ENCODE measurements at regions not wholly inside any gene's neighbourhood (a gene's known extent, or its start where the extent isn't known, plus 50 kb on each side); places are given as distances from the start of the nearest gene placed in this dataset.

DNA sequence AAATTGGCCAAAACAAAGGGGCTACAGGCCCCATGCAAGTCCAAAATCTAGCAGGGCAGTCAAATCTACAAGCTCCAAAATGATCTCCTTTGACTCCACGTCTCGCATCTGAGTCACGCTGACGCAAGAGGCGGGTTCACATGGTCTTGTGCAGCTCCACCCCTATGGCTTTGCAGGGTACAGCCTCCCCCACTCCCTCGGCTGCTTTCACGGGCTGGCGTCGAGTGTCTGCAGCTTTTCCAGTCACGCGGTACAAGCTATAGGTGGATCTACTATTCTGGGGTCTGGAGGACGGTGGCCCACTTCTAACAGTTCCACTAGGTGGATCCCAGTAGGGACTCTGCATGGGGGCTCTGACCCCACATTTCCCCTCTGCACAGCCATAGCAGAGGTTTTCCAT, 99.2 kb upstream of the KCNIP4 start:
- TF ChIP-seq, protein P1, sequence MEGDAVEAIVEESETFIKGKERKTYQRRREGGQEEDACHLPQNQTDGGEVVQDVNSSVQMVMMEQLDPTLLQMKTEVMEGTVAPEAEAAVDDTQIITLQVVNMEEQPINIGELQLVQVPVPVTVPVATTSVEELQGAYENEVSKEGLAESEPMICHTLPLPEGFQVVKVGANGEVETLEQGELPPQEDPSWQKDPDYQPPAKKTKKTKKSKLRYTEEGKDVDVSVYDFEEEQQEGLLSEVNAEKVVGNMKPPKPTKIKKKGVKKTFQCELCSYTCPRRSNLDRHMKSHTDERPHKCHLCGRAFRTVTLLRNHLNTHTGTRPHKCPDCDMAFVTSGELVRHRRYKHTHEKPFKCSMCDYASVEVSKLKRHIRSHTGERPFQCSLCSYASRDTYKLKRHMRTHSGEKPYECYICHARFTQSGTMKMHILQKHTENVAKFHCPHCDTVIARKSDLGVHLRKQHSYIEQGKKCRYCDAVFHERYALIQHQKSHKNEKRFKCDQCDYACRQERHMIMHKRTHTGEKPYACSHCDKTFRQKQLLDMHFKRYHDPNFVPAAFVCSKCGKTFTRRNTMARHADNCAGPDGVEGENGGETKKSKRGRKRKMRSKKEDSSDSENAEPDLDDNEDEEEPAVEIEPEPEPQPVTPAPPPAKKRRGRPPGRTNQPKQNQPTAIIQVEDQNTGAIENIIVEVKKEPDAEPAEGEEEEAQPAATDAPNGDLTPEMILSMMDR (IDR thresholded peaks at IDR 0.05): no peak
- no peak for TF ChIP-seq POLR2A (IDR thresholded peaks at IDR 0.05)

All from heart left ventricle (tissue), 13 donors.